ENCODE measurements at regions not wholly inside any gene's neighbourhood (a gene's known extent, or its start where the extent isn't known, plus 50 kb on each side); places are given as distances from the start of the nearest gene placed in this dataset.

DNA sequence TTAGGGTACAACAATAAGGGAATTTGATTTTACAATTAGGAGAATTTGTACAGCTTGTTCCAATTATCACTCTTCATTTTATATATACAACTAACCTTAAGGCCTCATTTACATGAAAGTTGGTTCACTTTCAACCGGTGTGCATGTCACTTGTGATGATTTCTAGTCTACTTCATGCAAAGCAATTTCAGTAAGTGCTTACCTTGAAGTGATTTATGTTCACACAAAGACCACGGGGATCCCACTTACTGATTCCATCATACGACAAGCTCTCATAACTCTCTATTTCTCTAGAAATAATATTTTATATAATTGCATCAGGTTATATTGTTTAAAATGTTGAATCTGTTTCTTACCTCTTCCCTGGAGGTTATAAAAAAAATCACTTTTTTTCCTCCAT, 100.3 kb upstream of the CHODL start:
- FAIRE-seq: no peak
- TF ChIP-seq, protein P1, sequence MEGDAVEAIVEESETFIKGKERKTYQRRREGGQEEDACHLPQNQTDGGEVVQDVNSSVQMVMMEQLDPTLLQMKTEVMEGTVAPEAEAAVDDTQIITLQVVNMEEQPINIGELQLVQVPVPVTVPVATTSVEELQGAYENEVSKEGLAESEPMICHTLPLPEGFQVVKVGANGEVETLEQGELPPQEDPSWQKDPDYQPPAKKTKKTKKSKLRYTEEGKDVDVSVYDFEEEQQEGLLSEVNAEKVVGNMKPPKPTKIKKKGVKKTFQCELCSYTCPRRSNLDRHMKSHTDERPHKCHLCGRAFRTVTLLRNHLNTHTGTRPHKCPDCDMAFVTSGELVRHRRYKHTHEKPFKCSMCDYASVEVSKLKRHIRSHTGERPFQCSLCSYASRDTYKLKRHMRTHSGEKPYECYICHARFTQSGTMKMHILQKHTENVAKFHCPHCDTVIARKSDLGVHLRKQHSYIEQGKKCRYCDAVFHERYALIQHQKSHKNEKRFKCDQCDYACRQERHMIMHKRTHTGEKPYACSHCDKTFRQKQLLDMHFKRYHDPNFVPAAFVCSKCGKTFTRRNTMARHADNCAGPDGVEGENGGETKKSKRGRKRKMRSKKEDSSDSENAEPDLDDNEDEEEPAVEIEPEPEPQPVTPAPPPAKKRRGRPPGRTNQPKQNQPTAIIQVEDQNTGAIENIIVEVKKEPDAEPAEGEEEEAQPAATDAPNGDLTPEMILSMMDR (IDR thresholded peaks at IDR 0.05; ENCODE audit: insufficient read depth, low read length, severe bottlenecking): no peak
- Histone ChIP-seq H3K27me3 (ENCODE audit: control insufficient read depth, insufficient read depth, low read length) (no peaks in the 10 kb centered on the region), H3K36me3 (ENCODE audit: control insufficient read depth, insufficient read depth, low read length) (no peaks in the 10 kb centered on the region), H3K4me3 (ENCODE audit: low read depth, low read length) (no peak overlapping the region)
- DNase-seq (ENCODE audit: low read depth): no peak

DNA sequence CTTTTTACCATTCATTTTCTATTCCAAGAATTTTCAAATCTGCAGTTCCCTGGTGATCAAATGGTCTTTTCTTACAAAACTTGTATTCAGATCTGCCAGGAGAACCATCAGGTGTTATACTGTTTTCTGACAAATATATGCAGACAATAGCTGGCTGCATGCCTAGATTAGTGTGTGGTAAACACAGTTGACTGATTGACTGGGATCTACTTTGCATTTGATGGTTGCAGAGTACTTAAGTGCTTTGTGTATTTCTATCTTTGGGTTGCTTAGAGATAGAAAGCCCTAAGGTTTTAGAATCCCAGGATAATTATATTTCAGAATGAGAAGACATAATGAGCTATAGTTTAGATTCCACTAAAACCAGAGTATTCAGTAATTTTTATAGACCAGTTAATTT, 102.0 kb upstream of the CHODL start:
- FAIRE-seq (no peak), DNase-seq (ENCODE audit: low read depth) (no peak)
- no peaks in the 10 kb centered on the region for H3K27me3 ChIP-seq (ENCODE audit: control insufficient read depth, insufficient read depth, low read length)
- TF ChIP-seq, protein P1 (IDR thresholded peaks at IDR 0.05; ENCODE audit: insufficient read depth, low read length, severe bottlenecking): no peak
- no peaks in the 10 kb centered on the region for H3K36me3 ChIP-seq (ENCODE audit: control insufficient read depth, insufficient read depth, low read length)
- H3K4me3 ChIP-seq (ENCODE audit: low read depth, low read length): no peak overlapping the region

DNA sequence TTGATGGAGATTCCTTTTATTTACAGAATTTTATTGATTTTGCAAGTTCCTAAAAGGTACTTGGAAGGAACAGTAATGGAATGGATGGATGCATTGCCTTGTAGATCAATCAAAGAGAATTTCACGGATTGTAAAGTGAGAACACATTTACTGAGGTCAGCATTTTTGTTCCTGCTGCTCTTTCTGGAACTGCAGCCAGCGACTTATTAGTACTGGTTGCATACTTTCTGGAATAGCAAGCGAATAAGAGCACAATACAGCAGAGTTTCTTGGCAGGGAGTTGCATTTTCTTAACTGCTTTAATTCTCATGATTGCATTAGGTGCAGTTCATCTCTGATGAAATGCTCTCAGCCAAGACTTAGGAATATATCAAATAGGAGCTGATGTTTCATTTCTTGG, 106.1 kb upstream of the CHODL start:
- FAIRE-seq (no peak), DNase-seq (ENCODE audit: low read depth) (no peak)
- TF ChIP-seq, protein P1 (IDR thresholded peaks at IDR 0.05; ENCODE audit: insufficient read depth, low read length, severe bottlenecking): no peak
- Histone ChIP-seq H3K36me3 (ENCODE audit: control insufficient read depth, insufficient read depth, low read length) (no peaks in the 10 kb centered on the region), H3K27me3 (ENCODE audit: control insufficient read depth, insufficient read depth, low read length) (no peaks in the 10 kb centered on the region), H3K4me3 (ENCODE audit: low read depth, low read length) (no peak overlapping the region)

DNA sequence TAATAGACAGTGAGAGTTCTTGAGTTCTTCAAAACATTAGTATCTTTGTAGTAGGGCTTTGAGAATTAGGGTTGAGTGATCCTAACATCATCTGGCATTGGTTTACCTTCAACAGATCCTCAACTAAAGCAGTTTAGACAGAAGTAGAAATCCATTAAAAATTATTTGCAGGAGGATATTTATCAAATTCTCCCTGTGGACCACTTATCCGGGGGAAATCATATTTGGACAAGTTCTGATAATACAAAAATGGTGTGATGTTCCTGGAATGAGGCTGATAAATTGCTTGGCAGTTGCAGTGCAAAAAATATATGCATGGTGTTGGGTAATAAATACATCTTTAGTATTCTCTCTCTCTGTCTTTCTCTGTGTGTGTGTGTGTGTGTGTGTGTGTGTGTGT, 115.1 kb upstream of the CHODL start:
- no peak for DNase-seq (ENCODE audit: low read depth)
- Histone ChIP-seq H3K27me3 (ENCODE audit: control insufficient read depth, insufficient read depth, low read length) (no peaks in the 10 kb centered on the region), H3K4me3 (ENCODE audit: low read depth, low read length) (no peak overlapping the region), H3K36me3 (ENCODE audit: control insufficient read depth, insufficient read depth, low read length) (no peaks in the 10 kb centered on the region)
- TF ChIP-seq, protein P1 (IDR thresholded peaks at IDR 0.05; ENCODE audit: insufficient read depth, low read length, severe bottlenecking): no peak
- no peak for FAIRE-seq

DNA sequence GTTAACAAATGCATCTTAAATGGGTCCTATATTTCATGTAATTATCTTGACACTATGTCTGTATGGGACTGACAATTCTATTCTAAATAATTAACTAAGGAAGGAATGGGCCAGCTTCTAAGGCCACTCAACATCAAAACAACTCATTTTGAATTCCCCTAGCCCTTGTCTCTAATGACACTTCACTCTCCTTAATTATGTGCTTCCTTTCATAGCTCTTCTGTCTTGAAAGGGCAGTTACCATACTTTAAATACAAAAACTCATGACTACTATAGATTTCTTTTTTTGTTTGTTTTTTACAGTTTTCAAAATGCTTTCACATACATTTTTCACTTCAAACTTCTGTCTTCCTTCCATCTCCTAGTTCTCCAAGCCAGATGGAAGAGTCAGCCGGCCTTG, 126.1 kb upstream of the CHODL start:
- Histone ChIP-seq H3K4me3 (ENCODE audit: low read depth, low read length) (no peak overlapping the region), H3K36me3 (ENCODE audit: control insufficient read depth, insufficient read depth, low read length) (no peaks in the 10 kb centered on the region), H3K27me3 (ENCODE audit: control insufficient read depth, insufficient read depth, low read length) (no peaks in the 10 kb centered on the region)
- DNase-seq (ENCODE audit: low read depth): no peak
- no peak for FAIRE-seq
- TF ChIP-seq, protein P1 (IDR thresholded peaks at IDR 0.05; ENCODE audit: insufficient read depth, low read length, severe bottlenecking): no peak

DNA sequence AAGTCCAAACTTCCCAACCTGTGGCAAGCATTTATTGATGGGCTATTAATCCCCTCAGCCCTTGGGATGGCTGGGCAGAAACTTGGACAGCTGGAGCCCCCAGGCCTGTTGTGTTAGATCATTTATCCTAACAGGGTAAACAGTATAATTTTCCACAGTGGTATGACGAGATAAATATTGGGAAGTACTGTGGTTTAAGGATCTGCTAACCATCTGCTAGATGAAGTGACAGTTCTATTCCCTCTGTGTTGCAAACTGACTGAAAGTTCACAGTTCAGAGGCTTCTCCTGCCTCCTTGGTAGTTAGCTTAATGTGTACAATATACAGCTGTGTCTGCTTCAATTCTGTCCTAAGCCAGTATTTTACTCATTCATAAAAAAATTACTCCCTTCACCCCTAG, 127.5 kb upstream of the CHODL start:
- Histone ChIP-seq H3K27me3 (ENCODE audit: control insufficient read depth, insufficient read depth, low read length) (no peaks in the 10 kb centered on the region), H3K4me3 (ENCODE audit: low read depth, low read length) (no peak overlapping the region), H3K36me3 (ENCODE audit: control insufficient read depth, insufficient read depth, low read length) (no peaks in the 10 kb centered on the region)
- TF ChIP-seq, protein P1 (IDR thresholded peaks at IDR 0.05; ENCODE audit: insufficient read depth, low read length, severe bottlenecking): no peak
- FAIRE-seq (peak; percentile 43), DNase-seq (ENCODE audit: low read depth) (no peak)
